ENCODE measurements at regions not wholly inside any gene's neighbourhood (a gene's known extent, or its start where the extent isn't known, plus 50 kb on each side); places are given as distances from the start of the nearest gene placed in this dataset.

GRCh38 chr9:69967344-69967743 is 76.3 kb upstream of the MAMDC2 start:
- TF ChIP-seq CTCF (IDR thresholded peaks at IDR 0.05), result no peak
- TF ChIP-seq POLR2A (IDR thresholded peaks at IDR 0.05), result no peak
